ENCODE measurements at regions not wholly inside any gene's neighbourhood (a gene's known extent, or its start where the extent isn't known, plus 50 kb on each side); places are given as distances from the start of the nearest gene placed in this dataset.
A peak's percentile ranks its signal among the peaks of the same experiment; 100 is the strongest.

DNA sequence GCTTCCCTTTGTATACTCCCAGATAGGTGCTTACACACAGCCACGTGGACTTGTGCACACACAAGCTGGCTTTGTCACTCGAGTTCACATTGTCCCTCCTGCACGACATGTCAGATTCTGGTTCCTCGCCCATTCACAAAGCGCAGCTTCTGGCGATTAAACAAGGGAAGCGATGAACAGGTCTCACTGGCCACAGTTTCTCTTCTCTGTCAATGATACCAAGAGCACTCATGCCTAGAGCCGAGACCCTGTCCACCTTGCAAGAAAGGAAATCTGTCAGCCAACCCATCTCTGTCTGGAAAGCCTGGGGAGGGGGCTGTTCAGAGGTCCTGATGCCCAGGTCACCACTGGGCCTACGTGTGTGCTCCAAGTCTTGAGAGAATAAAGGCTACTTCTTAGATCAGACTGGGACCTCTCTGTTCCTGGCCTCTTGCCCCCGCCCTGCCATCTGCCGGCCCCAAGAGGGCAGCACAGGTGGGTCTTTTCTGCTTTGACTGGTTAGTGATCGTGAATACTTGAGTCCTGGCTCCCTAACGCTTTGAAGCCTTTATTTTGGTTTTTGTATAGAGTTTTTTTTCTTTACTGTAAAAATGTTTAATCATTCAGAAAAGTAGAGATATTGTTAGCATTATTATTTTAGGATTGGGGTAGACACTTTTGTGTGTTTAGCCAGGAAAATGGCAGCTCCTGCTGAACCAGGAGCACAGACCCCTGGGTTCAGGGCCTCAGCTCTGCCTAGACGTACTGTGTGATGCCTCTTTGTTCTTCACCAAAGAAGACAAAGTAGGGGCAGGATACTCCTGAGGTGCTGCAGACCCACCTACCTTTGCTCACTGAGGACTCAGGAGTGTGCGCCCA lies 104.7 kb downstream of the MRM1 start:
- TF ChIP-seq, protein P1, sequence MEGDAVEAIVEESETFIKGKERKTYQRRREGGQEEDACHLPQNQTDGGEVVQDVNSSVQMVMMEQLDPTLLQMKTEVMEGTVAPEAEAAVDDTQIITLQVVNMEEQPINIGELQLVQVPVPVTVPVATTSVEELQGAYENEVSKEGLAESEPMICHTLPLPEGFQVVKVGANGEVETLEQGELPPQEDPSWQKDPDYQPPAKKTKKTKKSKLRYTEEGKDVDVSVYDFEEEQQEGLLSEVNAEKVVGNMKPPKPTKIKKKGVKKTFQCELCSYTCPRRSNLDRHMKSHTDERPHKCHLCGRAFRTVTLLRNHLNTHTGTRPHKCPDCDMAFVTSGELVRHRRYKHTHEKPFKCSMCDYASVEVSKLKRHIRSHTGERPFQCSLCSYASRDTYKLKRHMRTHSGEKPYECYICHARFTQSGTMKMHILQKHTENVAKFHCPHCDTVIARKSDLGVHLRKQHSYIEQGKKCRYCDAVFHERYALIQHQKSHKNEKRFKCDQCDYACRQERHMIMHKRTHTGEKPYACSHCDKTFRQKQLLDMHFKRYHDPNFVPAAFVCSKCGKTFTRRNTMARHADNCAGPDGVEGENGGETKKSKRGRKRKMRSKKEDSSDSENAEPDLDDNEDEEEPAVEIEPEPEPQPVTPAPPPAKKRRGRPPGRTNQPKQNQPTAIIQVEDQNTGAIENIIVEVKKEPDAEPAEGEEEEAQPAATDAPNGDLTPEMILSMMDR (IDR thresholded peaks at IDR 0.05; ENCODE audit: partially characterized antibody, unreplicated experiment): peak; percentile 53
- no peak overlapping the region for H3K4me3 Mint-ChIP-seq (ENCODE audit: unreplicated experiment)
- peaks cover 14% of the 10 kb centered on the region for H3K4me1 Mint-ChIP-seq (ENCODE audit: low read depth, unreplicated experiment)
- H3K27me3 Mint-ChIP-seq (ENCODE audit: unreplicated experiment): peaks cover 18% of the 10 kb centered on the region
- DNase-seq: peak; percentile 56
- H3K27ac Mint-ChIP-seq (ENCODE audit: unreplicated experiment): no peak overlapping the region
- H3K9me3 Mint-ChIP-seq (ENCODE audit: unreplicated experiment): peaks cover 5% of the 10 kb centered on the region
- H3K36me3 Mint-ChIP-seq (ENCODE audit: unreplicated experiment): no peaks in the 10 kb centered on the region

DNA sequence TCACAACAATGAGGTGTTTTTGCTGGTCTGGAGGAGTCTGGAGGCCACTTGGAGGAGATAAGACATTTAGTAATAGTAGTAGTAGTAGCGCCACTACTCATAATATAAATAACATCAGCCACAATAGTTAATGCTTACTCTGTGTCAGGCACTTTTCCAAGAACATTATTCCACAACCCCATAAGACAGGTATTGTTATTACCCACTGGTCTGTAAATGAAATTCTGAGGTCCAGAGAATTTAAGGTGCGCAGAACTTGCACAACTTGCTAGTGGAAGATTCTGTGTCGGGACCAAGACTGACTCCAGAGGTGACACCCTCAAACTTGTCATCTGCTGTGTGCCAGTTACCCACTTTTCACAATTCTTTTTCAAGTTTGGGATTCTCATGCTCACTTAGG lies 106.5 kb downstream of the MRM1 start:
- H3K4me3 Mint-ChIP-seq (ENCODE audit: unreplicated experiment): no peak overlapping the region
- TF ChIP-seq, protein P1 (IDR thresholded peaks at IDR 0.05; ENCODE audit: partially characterized antibody, unreplicated experiment): no peak
- peaks cover 14% of the 10 kb centered on the region for H3K4me1 Mint-ChIP-seq (ENCODE audit: low read depth, unreplicated experiment)
- peaks cover 9% of the 10 kb centered on the region for H3K27me3 Mint-ChIP-seq (ENCODE audit: unreplicated experiment)
- no peaks in the 10 kb centered on the region for H3K36me3 Mint-ChIP-seq (ENCODE audit: unreplicated experiment)
- H3K9me3 Mint-ChIP-seq (ENCODE audit: unreplicated experiment): peaks cover 2% of the 10 kb centered on the region
- DNase-seq: no peak
- no peak overlapping the region for H3K27ac Mint-ChIP-seq (ENCODE audit: unreplicated experiment)

DNA sequence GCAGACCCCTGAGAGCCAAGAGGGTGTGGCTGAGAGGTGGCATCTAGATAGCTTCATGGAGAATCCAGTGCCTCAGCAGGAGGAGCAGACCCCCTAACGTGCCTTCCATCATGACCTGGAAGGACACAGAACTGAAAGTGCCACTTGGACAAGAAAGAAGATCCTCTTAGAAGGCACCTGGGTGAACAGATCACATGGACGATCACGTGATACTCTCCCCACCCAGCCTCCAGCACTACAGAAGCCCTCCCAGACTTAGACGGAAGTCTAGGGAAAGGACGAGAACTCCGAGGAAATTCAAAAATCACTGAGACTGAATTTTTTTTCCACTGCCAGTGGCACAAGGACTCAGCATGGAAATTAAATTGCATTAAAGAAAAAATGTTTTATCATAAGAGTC lies 113.4 kb downstream of the MRM1 start:
- Mint-ChIP-seq H3K4me3 (ENCODE audit: unreplicated experiment) (no peak overlapping the region), H3K36me3 (ENCODE audit: unreplicated experiment) (no peaks in the 10 kb centered on the region), H3K4me1 (ENCODE audit: low read depth, unreplicated experiment) (no peaks in the 10 kb centered on the region), H3K27ac (ENCODE audit: unreplicated experiment) (no peak overlapping the region), H3K27me3 (ENCODE audit: unreplicated experiment) (peaks cover 2% of the 10 kb centered on the region), H3K9me3 (ENCODE audit: unreplicated experiment) (no peaks in the 10 kb centered on the region)
- no peak for DNase-seq
- TF ChIP-seq, protein P1 (IDR thresholded peaks at IDR 0.05; ENCODE audit: partially characterized antibody, unreplicated experiment): no peak

DNA sequence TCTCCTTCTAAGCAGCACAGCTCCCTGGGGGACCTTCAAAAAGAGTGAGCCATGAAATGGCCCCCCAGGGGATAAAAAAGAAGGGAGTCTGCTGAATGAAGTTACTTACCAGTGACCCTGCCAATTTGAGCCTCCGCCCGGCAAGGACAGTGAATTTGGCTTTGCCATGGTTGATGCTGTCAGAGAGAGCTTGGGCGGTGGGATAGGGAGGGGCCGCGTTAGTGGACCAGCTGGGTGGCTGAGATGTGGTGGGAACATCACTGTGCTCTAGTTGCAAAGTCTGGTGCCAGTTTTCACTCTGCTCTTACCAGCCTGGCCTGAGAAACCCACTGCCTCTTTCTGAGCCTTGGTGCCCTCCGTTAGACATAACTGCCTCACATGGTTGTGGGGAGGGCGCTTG lies 114.6 kb downstream of the MRM1 start:
- Mint-ChIP-seq H3K9me3 (ENCODE audit: unreplicated experiment) (no peaks in the 10 kb centered on the region), H3K36me3 (ENCODE audit: unreplicated experiment) (no peaks in the 10 kb centered on the region), H3K27me3 (ENCODE audit: unreplicated experiment) (peaks cover 2% of the 10 kb centered on the region), H3K4me1 (ENCODE audit: low read depth, unreplicated experiment) (no peaks in the 10 kb centered on the region), H3K27ac (ENCODE audit: unreplicated experiment) (no peak overlapping the region), H3K4me3 (ENCODE audit: unreplicated experiment) (no peak overlapping the region)
- DNase-seq: no peak
- TF ChIP-seq, protein P1 (IDR thresholded peaks at IDR 0.05; ENCODE audit: partially characterized antibody, unreplicated experiment): no peak

DNA sequence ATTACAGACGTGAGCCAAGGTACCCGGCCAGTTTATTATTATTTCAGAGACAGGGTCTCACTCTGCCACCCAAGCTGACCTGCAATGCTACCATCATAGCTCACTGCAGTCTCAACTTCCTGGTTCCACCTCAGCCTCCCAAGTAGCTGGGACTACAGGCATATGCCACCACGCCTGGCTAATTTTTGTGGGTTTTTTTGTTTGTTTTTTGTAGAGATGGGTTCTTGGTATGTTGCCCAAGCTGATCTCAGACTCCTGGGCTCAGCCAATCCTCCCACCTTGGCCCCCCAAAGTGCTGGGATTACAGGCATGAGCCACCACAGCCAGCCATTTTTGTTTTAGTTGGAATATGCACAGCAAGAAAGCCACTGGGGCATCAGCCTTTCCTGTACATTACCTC lies 115.7 kb downstream of the MRM1 start:
- no peak overlapping the region for H3K27ac Mint-ChIP-seq (ENCODE audit: unreplicated experiment)
- TF ChIP-seq, protein P1 (IDR thresholded peaks at IDR 0.05; ENCODE audit: partially characterized antibody, unreplicated experiment): no peak
- H3K4me1 Mint-ChIP-seq (ENCODE audit: low read depth, unreplicated experiment): peaks cover 7% of the 10 kb centered on the region
- DNase-seq: no peak
- H3K9me3 Mint-ChIP-seq (ENCODE audit: unreplicated experiment): no peaks in the 10 kb centered on the region
- H3K36me3 Mint-ChIP-seq (ENCODE audit: unreplicated experiment): no peaks in the 10 kb centered on the region
- H3K27me3 Mint-ChIP-seq (ENCODE audit: unreplicated experiment): peaks cover 2% of the 10 kb centered on the region
- no peak overlapping the region for H3K4me3 Mint-ChIP-seq (ENCODE audit: unreplicated experiment)

Data from glutamatergic neuron (in vitro differentiated cells).